ENCODE measurements at regions not wholly inside any gene's neighbourhood (a gene's known extent, or its start where the extent isn't known, plus 50 kb on each side); places are given as distances from the start of the nearest gene placed in this dataset.

DNA sequence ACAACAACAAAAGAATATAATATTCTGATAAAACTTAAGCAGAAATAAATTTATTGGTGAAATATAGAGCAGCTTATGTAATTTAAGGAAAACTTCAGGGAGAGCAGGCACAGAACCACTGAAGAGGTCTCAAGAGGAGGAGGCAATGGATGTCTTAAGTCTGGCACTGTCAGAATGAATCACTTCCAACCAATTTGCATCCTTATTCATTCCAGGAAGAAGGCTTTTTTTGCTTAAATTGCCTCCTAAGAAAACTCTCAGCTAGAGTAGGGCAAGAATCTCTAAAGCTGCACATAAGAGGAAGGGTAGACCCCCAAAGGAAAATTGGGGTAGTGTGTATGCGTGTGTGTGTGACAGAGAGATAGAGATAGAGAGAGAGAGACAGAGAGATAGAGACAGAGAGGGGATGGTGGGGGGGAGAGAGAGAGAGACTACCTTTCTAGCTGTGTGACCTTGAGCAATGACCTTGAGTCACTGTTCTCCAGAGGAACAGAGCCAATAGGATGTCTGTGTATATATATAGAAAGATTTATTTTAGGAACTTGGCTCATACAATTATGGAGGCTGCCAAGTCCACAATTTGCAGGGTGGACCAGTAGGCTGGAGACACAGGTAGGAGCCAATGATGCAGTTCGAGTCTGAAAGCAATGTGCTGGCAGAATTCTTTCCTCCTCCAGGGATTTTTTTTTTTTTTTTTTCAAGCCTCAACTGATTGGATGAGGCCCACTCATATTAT, 96.4 kb upstream of the LINC00305 start:
- no peak for TF ChIP-seq EZH2phosphoT487 (IDR thresholded peaks at IDR 0.05; ENCODE audit: low read depth, severe bottlenecking, unreplicated experiment)
- no peak for TF ChIP-seq CTCF (IDR thresholded peaks at IDR 0.05; ENCODE audit: poor library complexity)
- no peak for TF ChIP-seq EZH2 (IDR thresholded peaks at IDR 0.05; ENCODE audit: borderline replicate concordance)
- Histone ChIP-seq H3K79me2 (no peaks in the 10 kb centered on the region), H3K36me3 (replicated peaks; ENCODE audit: insufficient read depth, low read depth) (no peaks in the 10 kb centered on the region), H3K4me2 (no peak overlapping the region), H2AFZ (no peak overlapping the region), H3K4me3 (no peak overlapping the region), H3K27ac (no peak overlapping the region), H3K27me3 (no peaks in the 10 kb centered on the region), H4K20me1 (ENCODE audit: insufficient read depth, poor library complexity, severe bottlenecking) (no peaks in the 10 kb centered on the region), H3K9me3 (ENCODE audit: low read depth) (no peaks in the 10 kb centered on the region), H3K4me1 (ENCODE audit: insufficient read depth) (no peaks in the 10 kb centered on the region), H3K9me2 (replicated peaks; ENCODE audit: insufficient read depth) (no peaks in the 10 kb centered on the region)
- no peak for DNase-seq (ENCODE audit: low spot score)
- WGBS (ENCODE audit: low lambda C conversion rate, missing lambda C conversion rate) = 98% methylated on average over 2 of the region's 2 CpGs

GRCh38 chr18:64244571-64244970, 95.7 kb upstream of the LINC00305 start:
- H3K27me3 ChIP-seq = no peaks in the 10 kb centered on the region
- H3K27ac ChIP-seq = no peak overlapping the region
- H3K36me3 ChIP-seq (replicated peaks; ENCODE audit: insufficient read depth, low read depth) = no peaks in the 10 kb centered on the region
- no peaks in the 10 kb centered on the region for H4K20me1 ChIP-seq (ENCODE audit: insufficient read depth, poor library complexity, severe bottlenecking)
- no peaks in the 10 kb centered on the region for H3K4me1 ChIP-seq (ENCODE audit: insufficient read depth)
- WGBS (ENCODE audit: low lambda C conversion rate, missing lambda C conversion rate) = 86% methylated on average over 4 of the region's 4 CpGs
- H3K9me3 ChIP-seq (ENCODE audit: low read depth) = no peaks in the 10 kb centered on the region
- H3K4me2 ChIP-seq = no peak overlapping the region
- no peaks in the 10 kb centered on the region for H3K79me2 ChIP-seq
- no peak overlapping the region for H3K4me3 ChIP-seq
- no peak overlapping the region for H2AFZ ChIP-seq
- peak; percentile 45 for TF ChIP-seq CTCF (IDR thresholded peaks at IDR 0.05; ENCODE audit: poor library complexity)
- TF ChIP-seq EZH2phosphoT487 (IDR thresholded peaks at IDR 0.05; ENCODE audit: low read depth, severe bottlenecking, unreplicated experiment) = no peak
- peak; percentile 60 for DNase-seq (ENCODE audit: low spot score)
- no peaks in the 10 kb centered on the region for H3K9me2 ChIP-seq (replicated peaks; ENCODE audit: insufficient read depth)

DNA sequence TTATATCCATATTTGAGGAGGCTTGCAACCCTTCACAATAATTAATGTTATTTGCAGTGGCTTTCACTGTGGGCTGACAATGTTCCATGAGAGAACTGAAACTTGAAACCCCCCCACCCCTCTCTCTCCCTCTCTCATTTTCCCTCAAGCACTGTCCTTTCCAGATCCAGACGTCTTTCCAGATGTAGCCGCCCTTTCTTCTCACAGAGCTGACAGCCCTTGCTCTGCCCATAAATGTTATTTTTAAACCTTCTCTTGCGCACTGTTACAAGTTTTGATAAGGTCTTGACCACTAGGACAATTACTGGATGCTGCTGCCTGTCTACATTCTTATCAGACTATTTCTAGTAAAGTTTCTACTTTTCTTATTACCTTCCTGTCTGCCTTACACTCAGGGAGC, 91.4 kb upstream of the LINC00305 start:
- Histone ChIP-seq H3K9me3 (ENCODE audit: low read depth) (no peaks in the 10 kb centered on the region), H2AFZ (no peak overlapping the region), H3K27me3 (no peaks in the 10 kb centered on the region), H3K4me2 (no peak overlapping the region), H3K9me2 (replicated peaks; ENCODE audit: insufficient read depth) (no peaks in the 10 kb centered on the region), H3K79me2 (no peaks in the 10 kb centered on the region), H3K4me3 (no peak overlapping the region), H3K27ac (no peak overlapping the region), H4K20me1 (ENCODE audit: insufficient read depth, poor library complexity, severe bottlenecking) (no peaks in the 10 kb centered on the region), H3K36me3 (replicated peaks; ENCODE audit: insufficient read depth, low read depth) (no peaks in the 10 kb centered on the region), H3K4me1 (ENCODE audit: insufficient read depth) (no peaks in the 10 kb centered on the region)
- DNase-seq (ENCODE audit: low spot score) = no peak
- WGBS (ENCODE audit: low lambda C conversion rate, missing lambda C conversion rate) = 41% methylated on average over 3 of the region's 3 CpGs
- no peak for TF ChIP-seq EZH2 (IDR thresholded peaks at IDR 0.05; ENCODE audit: borderline replicate concordance)
- no peak for TF ChIP-seq EZH2phosphoT487 (IDR thresholded peaks at IDR 0.05; ENCODE audit: low read depth, severe bottlenecking, unreplicated experiment)
- TF ChIP-seq CTCF (IDR thresholded peaks at IDR 0.05; ENCODE audit: poor library complexity) = no peak

All from hepatocyte (in vitro differentiated cells).